Bone marrow (tissue), 2 donors: ENCODE measurements at regions not wholly inside any gene's neighbourhood (a gene's known extent, or its start where the extent isn't known, plus 50 kb on each side); places are given as distances from the start of the nearest gene placed in this dataset.

ENCODE experiments used
- DNase-seq, 2 donors: peaks; one replicate each; lab custom pipeline; 2025; lab: John Stamatoyannopoulos, UW

- DNase-seq = no peak
Measured at GRCh38 chr3:118435851-118436350, 598.7 kb downstream of the IGSF11 start.

- no peak for DNase-seq
Measured at GRCh38 chr3:118436697-118437262, 597.9 kb downstream of the IGSF11 start.

GRCh38 chr3:118445036-118445435 is 589.6 kb downstream of the IGSF11 start:
- DNase-seq = no peak

- no peak for DNase-seq
Measured at GRCh38 chr3:118447339-118447738, 587.3 kb downstream of the IGSF11 start.

DNA sequence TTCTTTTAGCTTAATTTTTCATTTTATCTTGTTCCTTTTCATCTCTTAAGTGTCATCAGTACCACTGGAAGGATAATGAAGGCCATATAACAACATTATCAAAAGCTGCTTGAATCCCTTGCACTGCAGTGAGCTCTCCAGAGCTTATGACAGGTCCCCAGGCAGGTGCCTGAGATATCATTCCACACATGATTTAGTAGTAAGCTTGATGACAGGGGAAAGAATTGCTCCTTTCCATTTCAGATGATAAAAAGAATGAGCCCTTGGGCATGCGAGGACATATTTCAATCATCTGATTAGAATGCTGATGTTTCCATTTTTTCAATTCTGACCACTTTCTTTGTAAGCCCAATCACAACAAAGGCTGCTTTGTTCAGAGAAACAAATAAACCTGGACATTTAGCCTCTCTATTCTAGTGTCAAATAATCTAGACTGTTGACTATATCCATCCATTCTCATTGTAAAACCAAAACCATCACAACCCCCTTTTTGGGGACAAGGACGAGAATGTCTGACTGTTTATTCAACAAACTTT is 567.8 kb downstream of the IGSF11 start:
- DNase-seq = no peak

DNA sequence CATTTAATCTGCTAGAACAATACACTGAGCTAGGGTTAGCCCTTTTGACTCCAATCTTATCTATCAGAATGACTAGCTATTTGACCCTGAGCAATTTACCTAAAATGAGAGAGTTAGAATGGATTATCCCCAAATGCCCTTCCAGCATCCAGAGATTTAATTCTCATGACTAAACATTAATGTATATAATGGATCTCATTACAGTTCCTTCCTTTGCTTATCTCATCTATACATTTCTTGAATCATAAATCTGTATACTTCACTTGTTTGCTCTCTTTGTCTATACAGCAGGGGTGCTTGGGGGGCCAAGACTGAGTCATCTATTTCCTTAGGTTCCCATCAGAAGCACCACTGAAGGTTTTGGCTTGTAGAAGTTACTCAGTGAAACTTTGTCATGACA is 565.8 kb downstream of the IGSF11 start:
- DNase-seq = no peak

DNA sequence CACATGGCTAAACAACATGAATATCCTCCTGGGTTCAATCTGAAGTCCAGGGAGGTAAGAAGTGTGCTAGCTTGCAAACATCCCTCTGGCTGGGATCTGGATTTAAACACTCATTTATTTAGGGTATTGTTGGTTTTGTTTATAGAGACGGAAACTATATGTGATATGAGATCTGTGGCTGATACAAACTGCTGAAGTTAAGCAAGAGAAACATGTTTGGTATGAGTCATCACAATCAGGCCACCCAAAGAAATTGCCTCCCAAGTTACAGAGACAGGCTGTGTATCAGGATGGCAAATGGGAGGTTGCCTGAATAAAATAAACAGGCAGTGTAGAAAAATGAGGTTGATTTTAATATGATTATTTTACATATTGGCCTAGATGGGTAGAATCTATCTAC is 562.1 kb downstream of the IGSF11 start:
- DNase-seq = no peak

DNA sequence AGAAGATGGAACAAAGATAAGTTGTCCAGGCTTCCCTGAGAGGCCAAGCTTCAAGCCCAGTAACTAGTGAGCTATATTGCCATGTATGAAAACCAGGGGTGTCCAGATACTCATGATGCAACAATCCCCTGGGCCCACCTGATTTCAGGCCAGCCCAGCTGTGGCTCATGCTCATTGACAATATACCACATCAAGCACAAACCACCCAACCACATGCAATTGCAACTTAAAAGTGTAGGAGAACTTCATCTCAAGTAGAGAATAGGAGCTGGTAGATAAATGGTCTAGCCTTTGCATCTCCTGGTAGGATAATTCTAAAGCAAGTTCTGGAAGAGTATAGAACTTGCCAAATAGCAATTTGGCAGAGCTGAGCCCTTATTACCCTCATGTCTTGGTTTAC is 561.3 kb downstream of the IGSF11 start:
- no peak for DNase-seq

GRCh38 chr3:118476885-118477618 is 557.6 kb downstream of the IGSF11 start:
- no peak for DNase-seq

- DNase-seq = no peak
Measured at GRCh38 chr3:118477768-118478167, 556.9 kb downstream of the IGSF11 start.

DNA sequence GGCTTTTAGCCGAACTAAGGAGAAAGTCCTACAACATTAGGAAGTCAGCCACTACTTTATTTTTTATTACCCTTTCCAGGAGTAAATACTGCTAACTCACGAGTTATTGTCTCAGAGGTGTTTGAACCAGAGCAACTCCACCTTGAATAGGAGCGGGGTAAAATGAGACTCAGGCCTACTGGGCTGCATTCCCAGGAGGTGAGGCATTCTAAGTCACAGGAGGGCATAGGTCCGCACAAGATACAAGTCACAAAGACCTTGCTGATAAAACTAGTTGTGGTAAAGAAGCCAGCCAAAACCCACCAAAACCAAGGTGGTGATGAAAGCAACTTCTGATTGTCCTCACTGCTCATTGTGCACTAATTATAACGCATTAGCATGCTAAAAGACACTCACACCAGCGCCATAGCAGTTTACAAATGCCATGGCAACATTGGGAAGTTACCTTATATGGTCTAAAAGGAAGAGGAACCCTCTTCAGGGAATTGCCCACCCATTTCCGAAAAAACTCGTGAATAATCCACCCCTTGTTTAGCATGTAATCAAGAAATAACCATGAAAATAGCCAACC is 555.9 kb downstream of the IGSF11 start:
- DNase-seq = no peak

GRCh38 chr3:118479376-118479775 is 555.3 kb downstream of the IGSF11 start:
- no peak for DNase-seq

GRCh38 chr3:118480101-118480860 is 554.4 kb downstream of the IGSF11 start:
- DNase-seq = no peak

- DNase-seq = no peak
Measured at GRCh38 chr3:118485693-118486092, 549.0 kb downstream of the IGSF11 start.

DNA sequence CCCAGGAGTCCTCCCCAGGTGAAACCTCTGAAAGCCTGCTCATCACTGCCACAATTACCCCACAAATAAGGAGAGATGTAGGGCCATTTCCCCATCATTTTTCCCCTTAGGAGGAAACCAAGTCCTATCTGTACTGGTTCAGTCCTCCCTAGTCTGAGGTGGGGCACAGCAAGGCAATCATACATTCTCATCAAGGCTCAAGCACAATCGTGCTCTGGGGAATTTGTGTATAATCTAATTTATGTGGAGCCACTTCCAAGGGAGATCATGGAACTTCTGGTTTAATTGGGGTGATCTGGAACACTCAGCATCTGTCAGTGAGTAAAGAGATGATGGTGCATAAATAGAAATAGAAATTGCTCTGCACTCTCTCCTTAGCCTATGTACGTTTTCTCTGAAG is 546.9 kb downstream of the IGSF11 start:
- DNase-seq = no peak

DNA sequence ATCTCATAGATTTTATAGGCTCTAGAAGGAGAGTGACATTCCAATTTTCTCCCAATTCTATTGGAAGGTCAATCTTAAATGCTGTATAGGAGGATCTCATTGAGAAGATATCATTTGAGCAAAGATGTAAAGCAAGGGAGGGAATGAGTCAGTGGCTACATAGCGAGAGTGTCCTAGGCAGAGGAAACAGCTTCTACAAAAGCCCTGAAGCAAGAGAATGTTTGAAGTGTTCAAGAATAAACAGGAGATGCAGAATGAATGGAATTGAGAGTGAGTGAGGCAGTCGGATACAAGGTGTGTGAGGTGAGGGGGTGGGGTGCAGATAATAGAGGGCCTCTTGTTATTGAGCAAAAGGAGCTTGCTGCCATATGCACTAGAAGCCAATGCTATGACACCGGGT is 545.9 kb downstream of the IGSF11 start:
- no peak for DNase-seq

DNA sequence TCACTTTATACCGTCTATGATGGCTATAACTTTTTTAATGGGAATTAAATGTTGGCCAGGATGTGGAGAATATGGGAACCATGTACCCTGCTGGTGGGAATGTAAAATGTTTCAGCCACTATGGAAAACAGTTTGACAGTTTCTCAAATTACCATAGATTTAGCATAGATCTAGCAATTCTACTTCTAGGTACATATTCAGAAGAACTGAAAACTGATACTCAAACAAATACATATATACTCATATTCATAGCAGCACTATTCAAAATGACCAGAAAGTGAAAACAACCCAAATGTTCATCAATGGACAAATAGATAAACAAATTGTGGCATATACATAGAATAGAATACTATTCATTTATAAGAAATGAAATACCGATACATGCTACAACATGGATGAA is 539.4 kb downstream of the IGSF11 start:
- no peak for DNase-seq

GRCh38 chr3:118497274-118497673 is 537.4 kb downstream of the IGSF11 start:
- DNase-seq = no peak

DNA sequence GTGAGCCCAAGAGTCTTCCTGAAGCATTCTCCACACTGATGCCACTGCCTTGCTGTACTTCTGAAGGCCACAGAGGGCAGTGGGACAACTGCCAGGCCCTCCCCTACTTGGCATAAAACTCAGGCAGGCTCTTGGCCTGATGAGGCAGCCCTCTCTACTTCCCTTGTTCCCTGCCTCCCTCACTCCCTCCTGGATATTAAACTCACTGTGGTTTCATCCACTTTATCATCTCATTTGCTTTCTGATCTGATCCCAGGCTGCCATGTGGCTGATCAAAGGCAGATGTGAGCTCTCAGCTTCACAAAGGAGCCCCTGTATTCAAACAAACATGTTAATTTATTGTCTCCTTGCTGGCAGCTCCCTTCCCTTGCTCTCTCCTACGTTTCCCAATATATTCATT is 533.5 kb downstream of the IGSF11 start:
- DNase-seq = no peak

DNA sequence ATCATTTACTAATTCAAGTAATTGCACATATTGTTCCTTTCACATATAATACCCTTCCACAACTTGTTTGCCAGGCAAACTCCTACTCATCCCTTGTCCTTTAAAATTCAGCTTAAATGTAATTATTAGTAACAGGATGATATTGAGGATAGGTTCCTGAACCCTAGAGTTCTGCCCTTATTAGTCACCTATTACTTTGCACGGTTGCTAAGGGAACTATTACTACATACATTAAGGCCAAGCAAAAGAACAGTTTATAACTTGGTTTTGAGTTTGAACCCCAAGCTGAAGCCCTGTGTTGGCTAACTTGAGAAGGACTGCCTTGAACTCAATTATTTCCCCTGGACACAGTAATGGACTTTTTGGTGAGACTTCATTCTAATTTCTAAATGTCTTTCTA is 529.7 kb downstream of the IGSF11 start:
- DNase-seq = no peak

DNA sequence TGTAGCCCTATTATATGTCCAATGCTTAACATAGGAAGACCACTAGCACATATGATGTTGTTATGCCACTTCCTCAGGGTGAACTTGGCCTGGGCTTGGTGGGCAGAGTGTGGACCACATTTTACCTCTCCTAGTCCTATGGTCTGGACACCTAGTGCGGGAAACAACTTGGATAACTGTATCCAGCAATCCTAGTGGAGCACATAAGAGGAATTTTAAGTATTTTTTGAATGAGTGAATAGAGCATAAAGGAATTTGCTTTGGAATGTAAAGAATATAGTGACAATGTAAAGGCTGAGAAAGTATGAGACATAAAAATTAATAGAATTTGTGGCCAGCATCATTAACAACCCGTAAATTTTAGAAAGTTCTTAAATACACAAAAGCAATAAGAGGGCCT is 528.9 kb downstream of the IGSF11 start:
- DNase-seq = no peak

DNA sequence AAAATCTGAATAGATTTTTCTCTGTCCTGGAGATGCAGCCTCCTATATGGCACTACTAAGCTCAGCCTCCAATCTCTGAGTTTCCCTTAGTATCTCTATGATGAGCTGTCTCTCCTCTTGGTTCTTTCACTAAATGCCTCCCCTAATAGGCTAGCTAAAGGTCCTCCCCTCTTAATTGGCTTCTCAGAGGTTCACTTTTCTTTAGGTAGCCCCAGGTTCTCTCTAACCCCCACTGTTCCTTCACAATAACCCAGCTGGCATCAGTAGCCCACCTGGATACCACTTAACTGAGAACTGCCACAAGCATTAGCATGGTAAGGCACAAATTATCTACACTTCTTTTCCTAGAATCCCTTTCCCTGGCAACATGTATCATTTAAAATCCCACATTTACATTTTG is 523.2 kb downstream of the IGSF11 start:
- no peak for DNase-seq

DNA sequence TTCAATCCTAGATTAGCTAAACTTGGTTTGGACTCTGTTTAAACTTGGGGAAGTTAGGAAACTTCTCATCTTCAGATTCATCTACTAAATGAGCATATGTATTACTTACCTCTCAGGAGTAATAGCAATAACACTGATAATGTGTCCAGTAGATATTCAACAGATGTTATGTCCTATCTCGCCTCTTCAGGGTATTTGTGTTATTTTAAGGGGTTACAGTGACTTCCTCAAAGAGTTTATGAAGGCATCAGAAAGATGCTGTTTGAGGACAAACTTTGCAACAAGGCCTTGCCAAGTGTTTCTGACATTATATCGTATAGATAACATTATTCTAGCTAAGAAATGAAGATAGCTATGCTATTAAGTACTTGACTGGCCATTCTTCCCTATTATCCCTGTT is 522.3 kb downstream of the IGSF11 start:
- DNase-seq = no peak
